AG09309 (cell line): ENCODE measurements at regions not wholly inside any gene's neighbourhood (a gene's known extent, or its start where the extent isn't known, plus 50 kb on each side); places are given as distances from the start of the nearest gene placed in this dataset.

Experiments used
- DNase-seq: peaks from one replicate; pipeline ENCODE4 v3.0.0-alpha.2; 2010; ENCODE audit warnings: low read depth
- H3K4me3 ChIP-seq: 2 replicates; pipeline ENCODE4 v1.5.1; 2011; ENCODE audit warnings: mild to moderate bottlenecking, low read depth, low read length, moderate library complexity; ENCODE audit not compliant: control insufficient read depth
- CTCF ChIP-seq: IDR thresholded peaks from 2 replicates; pipeline ENCODE4 v1.5.1; 2011; ENCODE audit warnings: mild to moderate bottlenecking, low read depth, low read length, inconsistent platforms; ENCODE audit not compliant: insufficient read depth, control insufficient read depth; ENCODE audit errors: missing control alignments

- no peak for TF ChIP-seq CTCF
- no peak overlapping the region for H3K4me3 ChIP-seq
- no peak for DNase-seq
These were observed 65.3 kb upstream of the FSTL1 start for GRCh38 chr3:120516136-120516535.

DNA sequence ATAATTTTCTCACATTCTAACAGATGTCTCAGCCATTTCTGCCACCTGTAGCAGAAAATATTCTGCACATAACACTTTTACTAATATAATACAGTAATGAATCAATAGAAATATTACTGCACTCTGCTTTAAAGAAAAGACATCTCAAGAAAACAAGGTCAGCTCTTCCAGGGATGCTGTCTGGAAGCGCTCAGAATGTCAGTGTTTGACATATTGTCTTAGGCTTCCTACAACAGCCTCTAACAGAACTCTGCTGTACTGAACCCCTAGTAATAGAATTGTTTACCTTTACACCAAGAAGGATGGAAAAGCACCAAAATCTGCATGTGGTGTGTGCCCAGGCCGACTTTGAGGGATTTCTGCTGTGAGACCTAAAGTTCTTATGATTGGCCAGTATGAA, 61.9 kb upstream of the FSTL1 start:
- no peak overlapping the region for H3K4me3 ChIP-seq
- no peak for TF ChIP-seq CTCF
- DNase-seq, result no peak

GRCh38 chr3:120506828-120507774, 56.3 kb upstream of the FSTL1 start:
- no peak for DNase-seq
- peak; percentile 84 for TF ChIP-seq CTCF
- no peak overlapping the region for H3K4me3 ChIP-seq

DNA sequence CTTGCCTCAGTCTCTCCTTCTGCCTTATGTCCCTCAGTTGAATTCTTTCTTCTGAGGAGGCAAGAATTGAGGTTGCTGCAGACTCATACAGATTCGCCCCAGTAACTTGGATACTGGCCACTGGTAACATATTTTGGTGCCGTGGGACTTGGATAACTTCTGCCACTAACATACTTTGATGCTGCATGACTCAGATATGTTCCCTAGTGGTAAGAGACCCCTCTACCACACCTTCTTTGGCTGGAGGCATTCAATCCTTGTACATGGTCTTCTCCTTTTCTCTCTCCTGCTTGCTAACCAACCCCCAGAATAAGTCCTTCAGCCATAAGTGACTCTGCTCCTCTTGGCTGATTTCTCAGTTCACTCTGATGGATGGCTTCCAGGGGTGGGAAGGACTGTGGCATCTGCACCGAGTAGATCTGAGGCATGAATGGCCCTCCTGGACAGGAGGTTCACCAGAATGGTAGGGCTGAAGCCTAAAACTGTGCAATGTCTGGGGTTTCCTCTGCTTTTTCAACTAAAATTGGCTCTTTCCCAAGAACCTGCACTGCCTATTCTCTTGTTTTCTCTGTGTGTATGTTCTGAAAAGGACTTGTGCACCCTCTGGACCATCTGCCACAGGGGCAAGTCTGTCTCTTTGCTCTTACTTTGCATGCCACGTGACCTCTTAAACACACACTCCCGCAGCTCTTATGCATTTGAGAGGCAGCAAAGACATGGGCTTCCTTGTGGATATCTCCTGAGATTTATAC, 55.5 kb upstream of the FSTL1 start:
- no peak overlapping the region for H3K4me3 ChIP-seq
- no peak for DNase-seq
- no peak for TF ChIP-seq CTCF

DNA sequence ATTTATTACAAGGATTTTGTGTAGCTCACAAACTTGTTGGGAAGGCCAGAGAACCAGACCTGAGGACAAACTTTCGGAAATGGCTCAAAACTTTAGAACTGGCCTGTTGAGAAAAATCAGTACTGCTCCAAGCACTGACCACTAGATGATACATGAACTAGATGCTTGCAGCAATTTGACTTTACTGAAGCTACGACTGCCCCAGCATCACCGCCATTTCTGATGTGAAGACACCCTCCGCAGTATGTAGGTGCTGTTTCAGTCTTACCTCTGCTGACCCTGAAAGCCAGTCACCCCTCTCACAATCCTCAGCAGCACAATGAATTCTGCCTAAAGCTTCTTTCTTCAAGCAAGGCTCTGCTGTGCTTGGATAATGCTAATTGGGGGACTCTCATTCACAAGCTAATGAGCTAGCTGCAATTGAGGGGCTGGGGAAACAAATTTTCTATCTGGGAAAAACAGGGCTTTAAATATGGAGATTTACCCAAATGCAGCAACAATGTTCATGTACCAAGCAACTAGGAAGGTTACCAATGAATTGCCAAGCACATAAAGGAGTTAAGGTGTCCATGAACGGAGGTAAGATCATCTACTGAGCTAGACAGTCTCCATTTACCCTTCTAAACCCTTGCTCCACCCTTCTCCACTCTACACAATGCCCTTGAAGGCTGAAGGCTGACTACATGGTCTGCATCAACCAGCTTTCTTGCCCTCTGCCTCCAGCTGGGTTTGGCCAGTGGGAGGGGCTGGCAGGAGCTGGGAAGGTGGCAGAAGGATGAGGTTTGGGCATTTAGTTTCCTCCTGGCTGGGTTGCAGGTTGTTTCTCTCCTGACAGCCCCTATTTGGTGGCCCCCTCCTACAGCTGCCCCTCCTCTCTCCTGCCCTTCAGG, 53.2 kb upstream of the FSTL1 start:
- H3K4me3 ChIP-seq, result no peak overlapping the region
- no peak for DNase-seq
- TF ChIP-seq CTCF, result no peak

DNA sequence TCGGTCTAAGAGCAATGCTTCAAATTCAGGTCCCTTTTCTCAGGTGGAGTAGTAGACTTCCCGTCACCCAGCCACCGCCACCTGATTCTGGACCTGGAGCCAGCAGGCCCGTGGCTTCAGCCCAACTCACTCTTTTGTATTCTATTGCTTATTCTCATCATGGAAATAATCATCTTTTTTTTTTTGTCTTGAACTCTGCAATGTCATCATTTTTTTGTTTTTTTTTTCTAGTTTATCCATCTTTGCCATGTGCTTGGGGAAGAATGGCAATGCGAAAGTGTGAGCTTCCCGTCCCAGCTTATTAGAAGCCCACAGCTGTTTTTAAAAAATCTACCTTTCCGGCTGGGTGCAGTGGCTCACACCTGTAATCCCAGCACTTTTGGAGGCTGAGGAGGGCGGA, 51.3 kb upstream of the FSTL1 start:
- H3K4me3 ChIP-seq, result no peak overlapping the region
- DNase-seq, result no peak
- TF ChIP-seq CTCF, result no peak
